Cardiac muscle cell (in vitro differentiated cells and primary cell): ENCODE measurements at regions not wholly inside any gene's neighbourhood (a gene's known extent, or its start where the extent isn't known, plus 50 kb on each side); places are given as distances from the start of the nearest gene placed in this dataset.

Experiments used
- DNase-seq, 2 donors: peaks; one replicate each; pipeline versions ENCODE4 v3.0.0 to v3.0.0-alpha.2; 2010 to 2017; ENCODE audit warnings: low read depth in 1 of 2, low spot score in 1 of 2
- H3K27ac ChIP-seq: fragments of 200-600 bp; sonication (generic); 2 replicates; pipeline ENCODE4 v1.5.1; 2016
- H3K27me3 ChIP-seq: fragments of 200-600 bp; sonication (generic); 2 replicates; pipeline ENCODE4 v1.6.0; 2016; ENCODE audit warnings: control low read depth
- H3K36me3 ChIP-seq: fragments of 200-600 bp; sonication (generic); 2 replicates; pipeline ENCODE4 v1.5.1; 2016; ENCODE audit warnings: control low read depth
- H3K4me1 ChIP-seq: fragments of 200-600 bp; sonication (generic); 2 replicates; pipeline ENCODE4 v1.8.1; 2017; ENCODE audit warnings: low read depth, mild to moderate bottlenecking, mixed run types
- H3K4me3 ChIP-seq: fragments of 200-600 bp; sonication (generic); 2 replicates; pipeline ENCODE4 v1.5.1; 2016; ENCODE audit warnings: mild to moderate bottlenecking
- H3K9me3 ChIP-seq: fragments of 200-600 bp; sonication (generic); 2 replicates; pipeline ENCODE4 v1.5.1; 2017; ENCODE audit warnings: low read depth, mild to moderate bottlenecking, control low read depth
- TF ChIP-seq, protein P1 (sequence below): IDR thresholded peaks from 2 replicates; pipeline ENCODE4 v1.5.1; 2012; ENCODE audit warnings: low read depth, mild to moderate bottlenecking, low read length

DNA sequence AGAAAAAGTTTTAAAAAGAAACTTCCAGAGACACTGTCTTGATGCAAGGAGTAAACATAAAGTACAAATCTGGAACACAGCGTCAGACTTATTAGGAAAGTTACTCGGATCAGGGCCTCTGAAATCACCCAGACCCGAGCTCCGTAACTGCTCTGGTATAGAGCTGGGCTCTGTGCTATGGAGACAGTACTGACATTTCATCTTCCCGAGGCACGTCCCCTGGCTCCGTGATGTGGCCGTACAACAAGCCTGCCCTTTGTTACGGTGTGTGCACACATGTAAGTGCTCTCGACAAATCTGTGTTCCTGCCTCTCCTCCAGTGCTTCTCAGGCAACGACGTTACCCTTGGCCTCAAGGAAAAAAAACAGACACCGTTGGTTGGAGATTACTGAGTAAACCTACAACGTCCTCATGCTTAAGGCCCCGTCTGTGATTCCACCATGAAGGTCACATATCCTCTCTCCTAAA is 107.0 kb upstream of the IRF2BP2 start:
- H3K9me3 ChIP-seq = no peaks in the 10 kb centered on the region
- DNase-seq = no peak
- TF ChIP-seq, protein P1, sequence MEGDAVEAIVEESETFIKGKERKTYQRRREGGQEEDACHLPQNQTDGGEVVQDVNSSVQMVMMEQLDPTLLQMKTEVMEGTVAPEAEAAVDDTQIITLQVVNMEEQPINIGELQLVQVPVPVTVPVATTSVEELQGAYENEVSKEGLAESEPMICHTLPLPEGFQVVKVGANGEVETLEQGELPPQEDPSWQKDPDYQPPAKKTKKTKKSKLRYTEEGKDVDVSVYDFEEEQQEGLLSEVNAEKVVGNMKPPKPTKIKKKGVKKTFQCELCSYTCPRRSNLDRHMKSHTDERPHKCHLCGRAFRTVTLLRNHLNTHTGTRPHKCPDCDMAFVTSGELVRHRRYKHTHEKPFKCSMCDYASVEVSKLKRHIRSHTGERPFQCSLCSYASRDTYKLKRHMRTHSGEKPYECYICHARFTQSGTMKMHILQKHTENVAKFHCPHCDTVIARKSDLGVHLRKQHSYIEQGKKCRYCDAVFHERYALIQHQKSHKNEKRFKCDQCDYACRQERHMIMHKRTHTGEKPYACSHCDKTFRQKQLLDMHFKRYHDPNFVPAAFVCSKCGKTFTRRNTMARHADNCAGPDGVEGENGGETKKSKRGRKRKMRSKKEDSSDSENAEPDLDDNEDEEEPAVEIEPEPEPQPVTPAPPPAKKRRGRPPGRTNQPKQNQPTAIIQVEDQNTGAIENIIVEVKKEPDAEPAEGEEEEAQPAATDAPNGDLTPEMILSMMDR = no peak
- no peak overlapping the region for H3K4me3 ChIP-seq
- peak overlapping the region; percentile 75 for H3K27ac ChIP-seq
- H3K4me1 ChIP-seq = peaks cover 54% of the 10 kb centered on the region
- H3K27me3 ChIP-seq = no peaks in the 10 kb centered on the region
- H3K36me3 ChIP-seq = no peaks in the 10 kb centered on the region

GRCh38 chr1:234715252-234716014 is 105.5 kb upstream of the IRF2BP2 start:
- peaks cover 57% of the 10 kb centered on the region for H3K4me1 ChIP-seq
- no peaks in the 10 kb centered on the region for H3K9me3 ChIP-seq
- no peaks in the 10 kb centered on the region for H3K36me3 ChIP-seq
- no peaks in the 10 kb centered on the region for H3K27me3 ChIP-seq
- no peak for DNase-seq
- no peak overlapping the region for H3K4me3 ChIP-seq
- H3K27ac ChIP-seq = no peak overlapping the region
- TF ChIP-seq, protein P1 = no peak

GRCh38 chr1:234713859-234714258 is 103.9 kb upstream of the IRF2BP2 start:
- H3K4me3 ChIP-seq = no peak overlapping the region
- TF ChIP-seq, protein P1 = no peak
- H3K36me3 ChIP-seq = no peaks in the 10 kb centered on the region
- DNase-seq = no peak
- H3K27me3 ChIP-seq = no peaks in the 10 kb centered on the region
- no peaks in the 10 kb centered on the region for H3K9me3 ChIP-seq
- H3K27ac ChIP-seq = no peak overlapping the region
- peaks cover 61% of the 10 kb centered on the region for H3K4me1 ChIP-seq

GRCh38 chr1:234713440-234713839 is 103.5 kb upstream of the IRF2BP2 start:
- Histone ChIP-seq H3K27me3 (no peaks in the 10 kb centered on the region), H3K9me3 (no peaks in the 10 kb centered on the region), H3K4me1 (peaks cover 57% of the 10 kb centered on the region), H3K27ac (no peak overlapping the region), H3K36me3 (no peaks in the 10 kb centered on the region), H3K4me3 (no peak overlapping the region)
- TF ChIP-seq, protein P1 = no peak
- DNase-seq = no peak

GRCh38 chr1:234712891-234713305 is 102.9 kb upstream of the IRF2BP2 start:
- H3K9me3 ChIP-seq = no peaks in the 10 kb centered on the region
- H3K4me3 ChIP-seq = no peak overlapping the region
- H3K36me3 ChIP-seq = no peaks in the 10 kb centered on the region
- no peaks in the 10 kb centered on the region for H3K27me3 ChIP-seq
- peaks cover 51% of the 10 kb centered on the region for H3K4me1 ChIP-seq
- DNase-seq = no peak
- TF ChIP-seq, protein P1 = no peak
- no peak overlapping the region for H3K27ac ChIP-seq
